Caco-2 (cell line): ENCODE measurements at regions not wholly inside any gene's neighbourhood (a gene's known extent, or its start where the extent isn't known, plus 50 kb on each side); places are given as distances from the start of the nearest gene placed in this dataset.

ENCODE experiments used
- BruUV-seq: library from RNA; stranded (reverse); fragments of 400-500 nt; replicated peaks from 2 replicates; lab custom pipeline; 2021; lab: Mats Ljungman, UMichigan
- CTCF ChIA-PET: fragments of 300-600 bp; sonication (Branson Sonifier 250); formaldehyde crosslinking; loops from one replicate; lab custom pipeline; 2022; ENCODE audit warnings: antibody characterized with exemption; lab: Charles Lee
- POLR2A ChIA-PET: fragments of 300-600 bp; sonication (Branson Sonifier 250); formaldehyde crosslinking; loops from one replicate; lab custom pipeline; 2022; ENCODE audit warnings: antibody characterized with exemption; lab: Charles Lee
- DNase-seq, 2 experiments: peaks; one replicate each; pipeline versions ENCODE4 v3.0.0 to v3.0.0-alpha.2; 2020 to 2022
- H3K27me3 ChIP-seq: replicated peaks from 2 replicates; pipeline ENCODE4 v1.6.0; 2011; ENCODE audit warnings: low read length; ENCODE audit not compliant: control insufficient read depth, insufficient read depth
- H3K36me3 ChIP-seq: 2 replicates; pipeline ENCODE4 v1.5.1; 2011; ENCODE audit warnings: low read length; ENCODE audit not compliant: control insufficient read depth, insufficient read depth
- H3K4me1 ChIP-seq: fragments of 250-450 bp; sonication (Bioruptor Pico); 2 replicates; pipeline ENCODE4 v1.5.1; 2020; ENCODE audit warnings: mild to moderate bottlenecking
- H3K4me3 ChIP-seq: 2 replicates; pipeline ENCODE4 v1.5.1; 2011; ENCODE audit warnings: low read depth, mild to moderate bottlenecking, control low read depth, low read length
- H3K9me3 ChIP-seq: fragments of 250-450 bp; sonication (Bioruptor Pico); 2 replicates; pipeline ENCODE4 v1.5.1; 2020; ENCODE audit warnings: mild to moderate bottlenecking, moderate library complexity
- H3K27ac Mint-ChIP-seq: one replicate; pipeline ENCODE4 v1.8.0; 2022; ENCODE audit warnings: mixed read lengths; ENCODE audit not compliant: unreplicated experiment
- H3K27me3 Mint-ChIP-seq: one replicate; pipeline ENCODE4 v1.8.0; 2022; ENCODE audit warnings: mixed read lengths; ENCODE audit not compliant: insufficient read depth, unreplicated experiment
- H3K36me3 Mint-ChIP-seq: one replicate; pipeline ENCODE4 v1.8.0; 2022; ENCODE audit warnings: mild to moderate bottlenecking, mixed read lengths; ENCODE audit not compliant: insufficient read depth, unreplicated experiment
- H3K4me1 Mint-ChIP-seq: one replicate; pipeline ENCODE4 v1.8.0; 2022; ENCODE audit warnings: low read depth, mixed read lengths; ENCODE audit not compliant: unreplicated experiment
- H3K4me3 Mint-ChIP-seq: one replicate; pipeline ENCODE4 v1.8.0; 2022; ENCODE audit warnings: mild to moderate bottlenecking, moderate library complexity, mixed read lengths; ENCODE audit not compliant: unreplicated experiment
- H3K9me3 Mint-ChIP-seq: one replicate; pipeline ENCODE4 v1.8.0; 2022; ENCODE audit warnings: mixed read lengths; ENCODE audit not compliant: unreplicated experiment
- intact Hi-C: fragments of 100-400 bp; cut with micrococcal nuclease; formaldehyde crosslinking; loops from one replicate; pipeline ENCODE4 v1.10.0; 2022; ENCODE audit not compliant: unreplicated experiment
- TF ChIP-seq, protein P1 (sequence below), 2 experiments: fragments of 200-600 bp in 1 of 2; IDR thresholded peaks; 1 replicate in 1 of 2; 2 replicates in 1 of 2; pipeline versions ENCODE4 v1.5.1 to v1.8.0; 2011 to 2022; ENCODE audit warnings: antibody characterized with exemption in 1 of 2, control low read depth in 1 of 2, inconsistent platforms in 1 of 2, low read depth in 1 of 2, low read length in 1 of 2, mild to moderate bottlenecking in 1 of 2, moderate library complexity in 1 of 2; ENCODE audit not compliant: insufficient read depth in 1 of 2, severe bottlenecking in 1 of 2, unreplicated experiment in 1 of 2

DNA sequence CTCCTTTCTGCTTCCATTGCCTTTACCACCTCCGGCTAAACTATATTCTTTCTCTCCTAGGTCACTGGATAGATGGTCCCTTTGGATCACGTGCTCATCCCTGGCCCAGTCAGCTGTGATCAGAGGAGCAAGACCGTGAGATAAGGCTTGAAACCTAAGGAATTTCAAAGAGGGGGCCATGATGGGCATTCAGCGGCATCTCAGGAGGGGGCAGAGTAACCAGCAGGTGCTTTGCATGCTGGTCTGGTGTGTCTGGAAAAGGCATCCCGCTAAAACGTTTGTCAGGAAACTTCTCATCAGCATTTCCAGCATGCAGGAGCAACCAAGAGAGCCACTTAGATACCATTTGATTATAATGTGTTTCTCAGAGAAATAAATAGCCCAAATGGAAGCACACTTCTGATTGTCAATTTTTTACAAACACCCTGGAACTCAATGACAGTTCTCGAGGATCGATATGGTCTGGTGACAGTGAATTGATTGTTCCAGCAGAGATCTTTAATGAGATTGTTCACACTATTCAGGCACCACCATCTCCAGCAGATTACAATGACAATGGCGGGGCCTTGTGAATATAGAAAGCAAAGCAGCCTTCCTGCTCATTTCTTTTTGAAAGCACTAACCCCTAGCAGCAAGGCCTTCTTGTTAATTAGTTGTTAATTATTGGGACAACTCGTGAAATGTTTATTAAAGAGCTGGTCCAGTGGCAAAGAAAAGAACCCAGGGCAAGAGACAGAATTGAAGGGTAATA is 327.1 kb downstream of the PTTG2 start:
- Histone ChIP-seq H3K9me3 (no peaks in the 10 kb centered on the region), H3K4me3 (no peak overlapping the region), H3K4me1 (no peaks in the 10 kb centered on the region), H3K27me3 (no peaks in the 10 kb centered on the region), H3K36me3 (no peaks in the 10 kb centered on the region)
- no peak for DNase-seq
- Mint-ChIP-seq H3K36me3 (peaks cover 4% of the 10 kb centered on the region), H3K9me3 (peaks cover 3% of the 10 kb centered on the region), H3K4me3 (no peak overlapping the region), H3K4me1 (no peaks in the 10 kb centered on the region), H3K27me3 (no peaks in the 10 kb centered on the region), H3K27ac (no peak overlapping the region)
- TF ChIP-seq, protein P1, sequence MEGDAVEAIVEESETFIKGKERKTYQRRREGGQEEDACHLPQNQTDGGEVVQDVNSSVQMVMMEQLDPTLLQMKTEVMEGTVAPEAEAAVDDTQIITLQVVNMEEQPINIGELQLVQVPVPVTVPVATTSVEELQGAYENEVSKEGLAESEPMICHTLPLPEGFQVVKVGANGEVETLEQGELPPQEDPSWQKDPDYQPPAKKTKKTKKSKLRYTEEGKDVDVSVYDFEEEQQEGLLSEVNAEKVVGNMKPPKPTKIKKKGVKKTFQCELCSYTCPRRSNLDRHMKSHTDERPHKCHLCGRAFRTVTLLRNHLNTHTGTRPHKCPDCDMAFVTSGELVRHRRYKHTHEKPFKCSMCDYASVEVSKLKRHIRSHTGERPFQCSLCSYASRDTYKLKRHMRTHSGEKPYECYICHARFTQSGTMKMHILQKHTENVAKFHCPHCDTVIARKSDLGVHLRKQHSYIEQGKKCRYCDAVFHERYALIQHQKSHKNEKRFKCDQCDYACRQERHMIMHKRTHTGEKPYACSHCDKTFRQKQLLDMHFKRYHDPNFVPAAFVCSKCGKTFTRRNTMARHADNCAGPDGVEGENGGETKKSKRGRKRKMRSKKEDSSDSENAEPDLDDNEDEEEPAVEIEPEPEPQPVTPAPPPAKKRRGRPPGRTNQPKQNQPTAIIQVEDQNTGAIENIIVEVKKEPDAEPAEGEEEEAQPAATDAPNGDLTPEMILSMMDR (IDR thresholded peaks at IDR 0.05; ENCODE audit: insufficient read depth in 1 of 2, low read depth in 1 of 2, low read length in 1 of 2, severe bottlenecking in 1 of 2, unreplicated experiment in 1 of 2): no peak
- ChIA-PET POLR2A (no interaction called here), CTCF (no interaction called here)
- intact Hi-C loops: no loop called here
- no TSS peak for BruUV-seq

DNA sequence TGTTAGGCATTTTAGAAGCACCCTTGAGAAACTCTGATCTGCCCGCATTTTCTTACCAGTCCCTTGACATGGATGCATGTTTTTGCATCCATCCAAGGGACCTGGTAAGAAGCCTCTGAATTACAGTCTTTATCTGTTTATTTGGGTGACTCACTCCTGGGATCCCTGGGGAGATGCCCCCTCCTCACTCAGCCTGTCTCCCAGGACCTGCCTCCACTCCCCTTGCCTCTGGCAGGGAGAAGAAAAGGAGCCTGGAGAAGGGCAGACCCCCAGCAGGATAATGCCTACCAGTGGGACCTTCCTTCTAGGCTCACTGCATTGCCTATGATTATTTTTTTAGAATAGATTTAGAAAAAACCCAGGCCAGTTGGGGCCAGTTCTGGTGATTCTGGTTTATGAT is 329.4 kb downstream of the PTTG2 start:
- H3K27ac Mint-ChIP-seq: no peak overlapping the region
- H3K4me1 Mint-ChIP-seq: no peaks in the 10 kb centered on the region
- no TSS peak for BruUV-seq
- Histone ChIP-seq H3K4me3 (no peak overlapping the region), H3K27me3 (no peaks in the 10 kb centered on the region), H3K4me1 (no peaks in the 10 kb centered on the region), H3K9me3 (no peaks in the 10 kb centered on the region), H3K36me3 (no peaks in the 10 kb centered on the region)
- peaks cover 25% of the 10 kb centered on the region for H3K9me3 Mint-ChIP-seq
- POLR2A ChIA-PET: no interaction called here
- intact Hi-C loops: no loop called here
- no peak for DNase-seq
- H3K36me3 Mint-ChIP-seq: peaks cover 5% of the 10 kb centered on the region
- TF ChIP-seq, protein P1 (IDR thresholded peaks at IDR 0.05; ENCODE audit: insufficient read depth in 1 of 2, low read depth in 1 of 2, low read length in 1 of 2, severe bottlenecking in 1 of 2, unreplicated experiment in 1 of 2): no peak
- H3K27me3 Mint-ChIP-seq: no peaks in the 10 kb centered on the region
- no peak overlapping the region for H3K4me3 Mint-ChIP-seq
- CTCF ChIA-PET: no interaction called here

- intact Hi-C loops: no loop called here
- Mint-ChIP-seq H3K27me3 (no peaks in the 10 kb centered on the region), H3K27ac (no peak overlapping the region), H3K4me3 (no peak overlapping the region), H3K9me3 (peaks cover 30% of the 10 kb centered on the region), H3K4me1 (no peaks in the 10 kb centered on the region), H3K36me3 (peaks cover 5% of the 10 kb centered on the region)
- Histone ChIP-seq H3K9me3 (no peaks in the 10 kb centered on the region), H3K4me1 (no peaks in the 10 kb centered on the region), H3K4me3 (no peak overlapping the region), H3K27me3 (no peaks in the 10 kb centered on the region), H3K36me3 (no peaks in the 10 kb centered on the region)
- no peak for DNase-seq
- CTCF ChIA-PET: no interaction called here
- POLR2A ChIA-PET: no interaction called here
- TF ChIP-seq, protein P1 (IDR thresholded peaks at IDR 0.05; ENCODE audit: insufficient read depth in 1 of 2, low read depth in 1 of 2, low read length in 1 of 2, severe bottlenecking in 1 of 2, unreplicated experiment in 1 of 2): no peak
- BruUV-seq: no TSS peak
Observed at GRCh38 chr4:38290366-38290765, 330.2 kb downstream of the PTTG2 start.
